HEK293 (cell line): ENCODE measurements at regions not wholly inside any gene's neighbourhood (a gene's known extent, or its start where the extent isn't known, plus 50 kb on each side); places are given as distances from the start of the nearest gene placed in this dataset.

Experiments
- RBAK ChIP-seq: fragments of 450-650 bp; formaldehyde crosslinking; IDR thresholded peaks from 2 replicates; pipeline ENCODE4 v1.5.1; 2016; ENCODE audit warnings: missing biosample characterization, missing genetic modification characterization
- ZNF114 ChIP-seq: fragments of 450-650 bp; formaldehyde crosslinking; IDR thresholded peaks from 2 replicates; pipeline ENCODE4 v1.5.0; 2017; ENCODE audit warnings: missing biosample characterization, missing genetic modification characterization
- ZNF174 ChIP-seq: fragments of 450-650 bp; formaldehyde crosslinking; IDR thresholded peaks from 2 replicates; pipeline ENCODE4 v1.5.0; 2017; ENCODE audit warnings: missing biosample characterization, mild to moderate bottlenecking, missing genetic modification characterization
- ZNF324 ChIP-seq: fragments of 450-650 bp; formaldehyde crosslinking; IDR thresholded peaks from 2 replicates; pipeline ENCODE4 v1.5.1; 2016; ENCODE audit warnings: missing biosample characterization, missing genetic modification characterization
- ZNF354C ChIP-seq: fragments of 450-650 bp; formaldehyde crosslinking; IDR thresholded peaks from 2 replicates; pipeline ENCODE4 v1.5.1; 2016; ENCODE audit warnings: missing biosample characterization, missing genetic modification characterization, low read depth, borderline replicate concordance
- ZNF510 ChIP-seq: fragments of 450-650 bp; formaldehyde crosslinking; IDR thresholded peaks from 2 replicates; pipeline ENCODE4 v1.5.1; 2018; ENCODE audit warnings: mild to moderate bottlenecking, missing genetic modification characterization, missing biosample characterization; ENCODE audit not compliant: insufficient replicate concordance
- TF ChIP-seq, protein P1 (sequence below): fragments of 450-650 bp; formaldehyde crosslinking; conservative IDR thresholded peaks from 2 replicates; pipeline ENCODE4 v1.5.1; 2016; ENCODE audit warnings: low read depth, missing biosample characterization, missing genetic modification characterization
- TF ChIP-seq, protein P2 (sequence below): fragments of 450-650 bp; formaldehyde crosslinking; IDR thresholded peaks from 2 replicates; pipeline ENCODE4 v1.5.1; 2016; ENCODE audit warnings: missing biosample characterization, missing genetic modification characterization

DNA sequence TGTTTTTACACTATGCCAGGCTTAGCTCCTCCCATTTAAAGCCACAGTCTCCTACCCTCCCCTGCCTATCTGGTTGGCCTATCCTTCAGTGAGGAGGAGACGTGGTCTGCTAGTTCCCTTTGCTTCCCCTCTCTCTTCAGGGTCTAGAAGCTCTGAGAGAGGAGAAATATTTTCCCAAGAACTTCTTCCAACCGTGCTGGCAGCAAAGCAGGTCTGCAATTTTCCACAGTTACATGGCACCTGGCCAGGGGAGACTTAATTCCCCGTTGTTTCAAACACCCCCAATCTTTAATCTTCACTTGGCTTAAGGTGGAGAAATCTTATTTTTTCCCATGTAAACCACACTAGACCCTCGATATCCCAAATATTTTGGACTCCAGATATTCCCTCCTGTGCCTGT, 149.5 kb upstream of the MCTP2 start:
- TF ChIP-seq ZNF510 (tag by site-specific recombination) (no peak), ZNF324 (tag by site-specific recombination) (no peak), ZNF174 (tag by site-specific recombination) (no peak), ZNF354C (no peak), ZNF114 (tag by site-specific recombination) (no peak), RBAK (tag by site-specific recombination) (no peak)
- TF ChIP-seq, protein P1, sequence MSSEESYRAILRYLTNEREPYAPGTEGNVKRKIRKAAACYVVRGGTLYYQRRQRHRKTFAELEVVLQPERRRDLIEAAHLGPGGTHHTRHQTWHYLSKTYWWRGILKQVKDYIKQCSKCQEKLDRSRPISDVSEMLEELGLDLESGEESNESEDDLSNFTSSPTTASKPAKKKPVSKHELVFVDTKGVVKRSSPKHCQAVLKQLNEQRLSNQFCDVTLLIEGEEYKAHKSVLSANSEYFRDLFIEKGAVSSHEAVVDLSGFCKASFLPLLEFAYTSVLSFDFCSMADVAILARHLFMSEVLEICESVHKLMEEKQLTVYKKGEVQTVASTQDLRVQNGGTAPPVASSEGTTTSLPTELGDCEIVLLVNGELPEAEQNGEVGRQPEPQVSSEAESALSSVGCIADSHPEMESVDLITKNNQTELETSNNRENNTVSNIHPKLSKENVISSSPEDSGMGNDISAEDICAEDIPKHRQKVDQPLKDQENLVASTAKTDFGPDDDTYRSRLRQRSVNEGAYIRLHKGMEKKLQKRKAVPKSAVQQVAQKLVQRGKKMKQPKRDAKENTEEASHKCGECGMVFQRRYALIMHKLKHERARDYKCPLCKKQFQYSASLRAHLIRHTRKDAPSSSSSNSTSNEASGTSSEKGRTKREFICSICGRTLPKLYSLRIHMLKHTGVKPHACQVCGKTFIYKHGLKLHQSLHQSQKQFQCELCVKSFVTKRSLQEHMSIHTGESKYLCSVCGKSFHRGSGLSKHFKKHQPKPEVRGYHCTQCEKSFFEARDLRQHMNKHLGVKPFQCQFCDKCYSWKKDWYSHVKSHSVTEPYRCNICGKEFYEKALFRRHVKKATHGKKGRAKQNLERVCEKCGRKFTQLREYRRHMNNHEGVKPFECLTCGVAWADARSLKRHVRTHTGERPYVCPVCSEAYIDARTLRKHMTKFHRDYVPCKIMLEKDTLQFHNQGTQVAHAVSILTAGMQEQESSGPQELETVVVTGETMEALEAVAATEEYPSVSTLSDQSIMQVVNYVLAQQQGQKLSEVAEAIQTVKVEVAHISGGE, result no peak
- TF ChIP-seq, protein P2, sequence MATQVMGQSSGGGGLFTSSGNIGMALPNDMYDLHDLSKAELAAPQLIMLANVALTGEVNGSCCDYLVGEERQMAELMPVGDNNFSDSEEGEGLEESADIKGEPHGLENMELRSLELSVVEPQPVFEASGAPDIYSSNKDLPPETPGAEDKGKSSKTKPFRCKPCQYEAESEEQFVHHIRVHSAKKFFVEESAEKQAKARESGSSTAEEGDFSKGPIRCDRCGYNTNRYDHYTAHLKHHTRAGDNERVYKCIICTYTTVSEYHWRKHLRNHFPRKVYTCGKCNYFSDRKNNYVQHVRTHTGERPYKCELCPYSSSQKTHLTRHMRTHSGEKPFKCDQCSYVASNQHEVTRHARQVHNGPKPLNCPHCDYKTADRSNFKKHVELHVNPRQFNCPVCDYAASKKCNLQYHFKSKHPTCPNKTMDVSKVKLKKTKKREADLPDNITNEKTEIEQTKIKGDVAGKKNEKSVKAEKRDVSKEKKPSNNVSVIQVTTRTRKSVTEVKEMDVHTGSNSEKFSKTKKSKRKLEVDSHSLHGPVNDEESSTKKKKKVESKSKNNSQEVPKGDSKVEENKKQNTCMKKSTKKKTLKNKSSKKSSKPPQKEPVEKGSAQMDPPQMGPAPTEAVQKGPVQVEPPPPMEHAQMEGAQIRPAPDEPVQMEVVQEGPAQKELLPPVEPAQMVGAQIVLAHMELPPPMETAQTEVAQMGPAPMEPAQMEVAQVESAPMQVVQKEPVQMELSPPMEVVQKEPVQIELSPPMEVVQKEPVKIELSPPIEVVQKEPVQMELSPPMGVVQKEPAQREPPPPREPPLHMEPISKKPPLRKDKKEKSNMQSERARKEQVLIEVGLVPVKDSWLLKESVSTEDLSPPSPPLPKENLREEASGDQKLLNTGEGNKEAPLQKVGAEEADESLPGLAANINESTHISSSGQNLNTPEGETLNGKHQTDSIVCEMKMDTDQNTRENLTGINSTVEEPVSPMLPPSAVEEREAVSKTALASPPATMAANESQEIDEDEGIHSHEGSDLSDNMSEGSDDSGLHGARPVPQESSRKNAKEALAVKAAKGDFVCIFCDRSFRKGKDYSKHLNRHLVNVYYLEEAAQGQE, result no peak
